OCI-LY1 (cell line): ENCODE measurements at regions not wholly inside any gene's neighbourhood (a gene's known extent, or its start where the extent isn't known, plus 50 kb on each side); places are given as distances from the start of the nearest gene placed in this dataset.

Source experiments
- CTCF ChIP-seq: fragments of 200-600 bp; sonication (generic), shearing (Covaris generic); IDR thresholded peaks from 2 replicates; pipeline ENCODE4 v1.5.1; 2017; ENCODE audit warnings: mild to moderate bottlenecking, antibody characterized with exemption, low read length, moderate library complexity, mixed read lengths
- EZH2 ChIP-seq: fragments of 200-600 bp; sonication (generic), shearing (Covaris generic); IDR thresholded peaks from 2 replicates; pipeline ENCODE4 v1.8.0; 2017; ENCODE audit warnings: borderline replicate concordance, mixed run types, mild to moderate bottlenecking, antibody characterized with exemption, low read length, moderate library complexity, mixed read lengths

- no peak for TF ChIP-seq CTCF
- TF ChIP-seq EZH2: no peak
Observed at GRCh38 chr10:123501148-123501547, 165.0 kb upstream of the GPR26 start.
